ENCODE measurements at regions not wholly inside any gene's neighbourhood (a gene's known extent, or its start where the extent isn't known, plus 50 kb on each side); places are given as distances from the start of the nearest gene placed in this dataset.

GRCh38 chr18:59963229-59963628 is 63.4 kb downstream of the PMAIP1 start:
- no peak for DNase-seq (ENCODE audit: low spot score)

DNA sequence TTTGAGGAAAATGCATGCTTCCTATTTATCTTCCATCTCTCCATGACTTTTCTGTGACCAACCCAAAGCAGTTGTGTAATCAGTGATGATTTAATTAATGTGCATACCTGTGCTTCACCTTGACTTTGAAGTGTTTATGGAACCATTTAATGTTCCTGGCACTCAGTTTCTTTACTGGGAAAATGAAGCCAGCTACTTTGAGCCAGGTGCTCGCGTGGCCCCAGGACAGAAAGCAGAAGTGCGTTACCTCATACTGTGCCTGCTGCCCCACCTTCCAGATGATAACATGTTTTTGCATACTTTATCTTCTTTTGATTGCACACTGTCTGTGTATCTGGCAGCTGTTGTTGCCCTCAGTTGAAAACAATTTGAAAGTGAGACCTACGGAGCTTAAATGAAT is 61.3 kb downstream of the PMAIP1 start:
- no peak for DNase-seq (ENCODE audit: low spot score)

DNA sequence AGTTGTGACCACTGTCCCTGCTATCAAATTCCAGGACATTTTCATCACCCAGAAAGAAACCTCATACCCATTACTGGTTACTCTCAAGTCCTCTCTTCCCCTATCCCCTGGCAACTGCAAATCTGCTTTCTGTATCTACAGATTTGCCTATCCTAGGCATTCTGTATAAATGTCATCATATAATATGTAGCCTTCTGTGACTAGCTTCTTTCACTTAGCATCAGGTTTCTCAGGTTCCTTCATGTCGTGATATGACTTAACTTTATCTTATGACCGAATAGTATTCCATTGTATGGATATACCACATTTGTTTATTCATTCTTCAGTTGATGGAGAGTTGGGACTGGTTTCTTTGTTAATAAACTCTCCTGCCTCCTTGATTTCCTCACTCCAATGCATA is 60.5 kb downstream of the PMAIP1 start:
- DNase-seq (ENCODE audit: low spot score): no peak

DNA sequence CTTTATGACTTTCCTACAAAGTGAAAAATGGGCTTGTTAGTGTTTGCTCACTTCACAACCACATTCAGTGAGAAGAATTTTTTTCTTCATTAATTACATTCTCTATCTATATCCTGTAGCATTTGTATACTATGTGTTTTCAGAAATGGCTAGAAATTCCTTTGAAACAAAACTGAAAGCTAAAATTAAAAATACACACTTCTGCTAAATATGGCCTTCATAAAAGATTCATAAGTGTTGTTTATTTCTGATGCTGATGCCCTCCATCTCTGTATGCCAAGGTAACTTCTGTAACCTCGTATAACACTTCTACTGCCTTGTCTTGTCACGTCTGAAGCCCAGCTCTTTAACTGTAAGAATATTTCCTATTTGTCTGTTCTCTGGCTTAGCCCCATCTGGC is 59.8 kb downstream of the PMAIP1 start:
- DNase-seq (ENCODE audit: low spot score): no peak

GRCh38 chr18:59959073-59959472 is 59.3 kb downstream of the PMAIP1 start:
- no peak for DNase-seq (ENCODE audit: low spot score)

DNA sequence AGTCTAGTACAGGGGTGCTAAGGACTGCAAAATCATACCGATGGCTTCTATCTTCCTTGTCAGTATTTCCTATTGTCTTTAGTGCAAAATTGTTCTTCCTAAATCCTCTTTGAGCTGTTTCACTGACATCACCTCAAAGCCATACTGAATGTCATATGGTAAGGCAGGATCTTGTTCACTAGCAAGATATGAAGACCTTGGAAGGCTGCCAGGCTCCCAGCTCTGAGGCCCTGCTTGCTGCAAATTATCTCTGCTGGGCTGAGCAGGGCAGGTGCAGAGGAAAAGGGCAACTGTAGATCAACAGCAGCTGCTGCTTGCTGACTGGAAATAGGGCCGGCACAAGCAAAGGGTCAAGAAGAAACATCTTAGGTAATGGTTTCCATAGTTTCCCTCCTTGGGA is 58.2 kb downstream of the PMAIP1 start:
- peak; percentile 30 for DNase-seq (ENCODE audit: low spot score)

DNA sequence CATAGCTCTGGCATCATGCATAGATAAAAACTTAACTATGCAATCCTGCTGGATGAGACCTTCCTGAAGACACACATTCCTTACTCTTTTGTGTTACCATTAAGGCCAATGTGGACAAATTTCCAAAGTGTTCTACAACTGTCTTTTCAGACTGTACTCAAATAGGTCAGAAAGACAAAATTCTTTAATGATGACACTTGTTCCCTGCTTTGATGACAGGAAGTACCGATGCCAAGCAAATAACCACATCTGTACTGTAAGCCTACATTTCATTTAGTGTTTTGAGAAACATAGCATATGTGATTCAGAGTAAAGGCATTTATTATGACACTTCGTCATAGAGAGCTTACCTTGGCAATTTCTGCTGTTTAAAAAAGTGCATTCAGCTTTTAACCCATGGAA is 55.0 kb downstream of the PMAIP1 start:
- peak; percentile 27 for DNase-seq (ENCODE audit: low spot score)

GRCh38 chr18:59954241-59954640 is 54.4 kb downstream of the PMAIP1 start:
- DNase-seq (ENCODE audit: low spot score): no peak
